8988T (cell line): ENCODE measurements at regions not wholly inside any gene's neighbourhood (a gene's known extent, or its start where the extent isn't known, plus 50 kb on each side); places are given as distances from the start of the nearest gene placed in this dataset.
"Not testable (repeated sequence)": the region's sequence is repeated elsewhere in the genome, so short reads cannot be mapped to it uniquely, and the experiment has no call there.

Experiments
- DNase-seq: peaks from one replicate; pipeline ENCODE4 v3.0.0; 2011

GRCh38 chr11:28963187-28963586 lies 855.0 kb downstream of the METTL15 start:
- no peak for DNase-seq

DNA sequence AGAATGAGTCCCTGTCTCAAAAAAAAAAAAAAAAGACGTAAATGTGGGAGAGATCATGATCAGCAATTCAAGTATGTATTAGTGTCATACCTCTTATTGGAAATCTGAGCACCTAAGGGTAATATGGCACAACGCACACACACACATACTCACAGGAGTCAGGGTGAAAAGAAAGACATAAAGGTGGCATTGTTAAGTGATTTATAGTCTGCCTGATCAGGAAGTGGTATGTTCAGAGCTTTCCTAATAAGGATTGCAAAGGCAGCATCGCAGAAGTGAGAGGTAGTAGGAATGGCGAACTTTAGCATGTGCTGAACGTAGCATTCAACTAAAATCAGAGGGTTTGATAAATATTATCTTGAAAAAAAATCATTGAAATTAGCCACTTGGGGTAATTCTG lies 854.3 kb downstream of the METTL15 start:
- DNase-seq, result no peak

GRCh38 chr11:28961726-28962125 lies 853.5 kb downstream of the METTL15 start:
- no peak for DNase-seq

GRCh38 chr11:28956446-28956845 lies 848.3 kb downstream of the METTL15 start:
- DNase-seq, result no peak

GRCh38 chr11:28951191-28951590 lies 843.0 kb downstream of the METTL15 start:
- no peak for DNase-seq

DNA sequence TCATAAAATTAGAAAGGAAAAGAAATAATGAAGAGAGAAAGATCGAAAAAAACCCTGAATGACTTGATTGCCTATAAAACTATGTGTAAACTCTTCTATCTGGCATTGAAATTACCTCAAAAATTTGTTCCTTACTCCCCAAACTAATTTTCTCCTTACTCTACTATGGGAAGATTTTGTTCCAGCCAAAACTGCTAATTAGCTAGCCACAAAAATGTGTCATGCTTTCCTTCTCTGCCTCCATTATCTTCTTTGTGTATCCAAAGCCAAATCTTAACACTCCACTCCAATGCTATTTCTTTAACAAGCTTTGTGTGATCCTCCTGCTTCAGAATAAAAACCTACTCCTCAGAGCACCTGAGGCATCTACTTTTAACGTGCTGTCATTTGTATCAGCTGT lies 831.2 kb downstream of the METTL15 start:
- DNase-seq, result no peak

GRCh38 chr11:28938091-28938490 lies 829.9 kb downstream of the METTL15 start:
- no peak for DNase-seq

GRCh38 chr11:28932940-28933339 lies 824.8 kb downstream of the METTL15 start:
- DNase-seq, result no peak

DNA sequence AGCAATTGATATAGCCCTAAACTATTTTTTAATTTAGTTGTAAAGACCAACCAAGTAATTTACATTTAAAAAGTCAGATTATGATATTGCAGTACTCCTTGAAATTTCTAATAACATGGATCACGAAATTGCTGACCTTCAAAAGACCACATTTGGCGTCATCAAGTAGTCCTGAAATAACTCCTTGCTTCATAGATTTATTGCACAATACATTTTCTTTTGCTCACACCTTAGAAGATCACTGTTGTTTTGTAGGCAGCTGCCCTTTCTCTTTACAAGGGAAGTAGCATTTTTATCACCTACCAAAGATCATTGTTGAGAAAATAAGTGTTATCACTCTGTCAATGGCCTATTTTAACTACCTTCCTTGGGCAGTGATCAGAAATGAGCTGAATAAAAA lies 815.8 kb downstream of the METTL15 start:
- DNase-seq, result no peak

GRCh38 chr11:28922386-28922981 lies 814.3 kb downstream of the METTL15 start:
- DNase-seq, result no peak

- no peak for DNase-seq
These were observed 811.0 kb downstream of the METTL15 start for GRCh38 chr11:28919194-28919593.

GRCh38 chr11:28913883-28914282 lies 805.7 kb downstream of the METTL15 start:
- no peak for DNase-seq

DNA sequence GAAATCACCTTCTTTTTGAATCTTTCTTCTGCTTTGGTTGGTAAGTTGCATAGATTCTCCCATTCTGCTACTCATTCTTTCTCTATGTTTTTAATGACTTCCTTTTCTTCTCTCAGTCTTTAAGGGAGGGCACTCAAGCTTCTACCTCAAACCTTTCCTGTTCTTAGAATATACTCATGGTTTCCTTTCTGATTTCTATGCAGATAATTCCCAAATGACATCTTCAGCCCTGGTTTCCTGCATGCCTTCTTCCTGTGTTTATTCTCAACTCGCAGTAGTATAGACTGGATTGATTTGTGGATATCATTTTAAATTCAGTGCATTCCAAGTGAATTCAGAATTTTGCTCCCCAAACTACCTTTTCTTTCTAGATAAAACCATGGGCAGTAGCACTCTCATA lies 803.6 kb downstream of the METTL15 start:
- DNase-seq, result no peak

DNA sequence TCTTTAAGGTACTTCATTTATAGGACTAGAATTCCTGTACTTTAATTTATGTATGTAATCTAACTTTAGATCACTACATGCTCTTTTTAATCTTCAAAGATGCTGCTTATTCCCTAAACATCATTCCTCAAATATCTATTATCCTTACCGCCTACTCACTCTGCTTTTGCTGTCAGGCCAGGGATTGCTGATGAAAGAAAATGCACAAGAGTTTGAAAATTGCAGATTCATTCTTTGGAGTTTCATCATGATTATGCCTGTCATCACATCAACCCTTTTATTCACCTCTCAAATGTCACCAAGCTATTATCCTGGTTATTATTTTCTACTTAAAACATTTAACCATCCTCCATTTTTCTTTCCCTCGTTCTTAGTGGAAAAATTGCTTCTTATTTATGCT lies 802.7 kb downstream of the METTL15 start:
- no peak for DNase-seq

DNA sequence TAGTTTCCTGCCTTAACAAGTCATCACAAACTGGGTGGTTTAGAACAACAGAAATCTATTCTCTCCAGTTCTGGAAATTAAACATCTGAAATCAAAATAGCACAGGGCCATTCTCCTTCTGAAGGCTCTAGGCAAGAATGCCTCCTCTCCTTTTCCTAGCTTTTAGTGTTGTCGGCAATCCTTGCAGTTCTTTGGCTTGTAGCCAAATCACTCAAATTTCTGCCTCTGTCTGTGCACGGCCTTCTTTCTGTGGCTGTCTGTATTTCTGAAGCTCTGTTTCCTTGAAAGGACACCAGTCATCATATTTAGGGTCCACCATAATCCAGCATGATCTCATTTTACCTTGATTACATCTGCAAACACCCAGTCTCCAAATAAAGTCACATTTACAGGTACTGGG lies 795.5 kb downstream of the METTL15 start:
- DNase-seq, result no peak

DNA sequence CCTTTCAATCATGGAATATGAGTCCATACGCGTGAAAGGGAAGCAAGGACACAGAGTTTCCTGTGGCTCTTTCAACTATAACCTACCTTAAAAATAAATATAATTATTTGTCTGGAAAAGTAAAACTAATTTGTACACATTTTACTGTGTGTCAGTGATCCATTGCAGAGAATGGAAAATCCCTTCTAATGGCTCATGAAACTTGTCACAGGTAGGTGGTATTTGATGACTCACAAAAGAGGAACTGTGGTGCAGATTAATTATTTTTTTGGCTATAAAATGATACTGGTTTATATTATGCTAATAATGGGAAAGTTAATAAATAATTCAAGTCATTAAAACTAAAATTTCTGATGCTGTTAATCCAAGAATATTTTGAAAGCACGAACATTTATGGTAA lies 792.2 kb downstream of the METTL15 start:
- no peak for DNase-seq

GRCh38 chr11:28899706-28900105 lies 791.5 kb downstream of the METTL15 start:
- no peak for DNase-seq

DNA sequence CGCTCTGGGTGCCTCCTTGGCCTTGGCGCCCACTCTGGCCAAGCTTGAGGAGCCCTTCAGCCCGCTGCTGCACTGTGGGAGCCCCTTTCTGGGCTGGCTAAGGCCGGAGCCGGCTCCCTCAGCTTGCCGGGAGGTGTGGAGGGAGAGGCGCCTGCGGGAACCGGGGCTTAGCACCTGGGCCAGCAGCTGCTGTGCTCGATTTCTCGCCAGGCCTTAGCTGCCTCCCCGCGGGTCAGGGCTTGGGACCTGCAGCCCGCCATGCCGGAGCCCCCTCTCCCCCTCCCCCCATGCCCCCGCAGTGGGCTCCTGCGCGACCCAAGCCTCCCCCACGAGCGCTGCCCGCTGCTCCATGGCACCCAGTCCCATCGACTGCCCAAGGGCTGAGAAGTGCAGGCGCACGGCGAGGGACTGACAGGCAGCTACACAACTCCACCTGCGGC lies 782.4 kb downstream of the METTL15 start:
- not testable (repeated sequence) for DNase-seq

DNA sequence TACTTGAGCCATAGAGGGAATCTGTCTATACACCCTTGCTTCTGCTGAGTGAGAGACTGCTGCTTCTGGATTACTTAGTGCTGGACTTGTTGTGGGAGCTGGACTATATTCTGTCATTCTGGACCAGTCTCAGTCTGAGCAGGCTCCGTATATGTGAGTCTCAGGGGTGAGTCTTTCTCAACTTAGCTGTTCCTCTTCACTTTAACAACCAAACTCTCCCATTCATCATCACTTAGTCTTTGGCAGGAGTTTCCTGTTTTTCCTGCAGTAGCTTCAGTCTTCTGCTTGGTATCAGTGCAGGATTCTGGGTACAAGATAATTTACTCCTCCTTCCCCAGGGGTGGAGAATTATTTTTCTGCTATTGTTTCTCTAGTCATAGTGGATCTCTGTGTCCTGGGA lies 779.5 kb downstream of the METTL15 start:
- no peak for DNase-seq

- no peak for DNase-seq
These were observed 771.7 kb downstream of the METTL15 start for GRCh38 chr11:28879869-28880268.

DNA sequence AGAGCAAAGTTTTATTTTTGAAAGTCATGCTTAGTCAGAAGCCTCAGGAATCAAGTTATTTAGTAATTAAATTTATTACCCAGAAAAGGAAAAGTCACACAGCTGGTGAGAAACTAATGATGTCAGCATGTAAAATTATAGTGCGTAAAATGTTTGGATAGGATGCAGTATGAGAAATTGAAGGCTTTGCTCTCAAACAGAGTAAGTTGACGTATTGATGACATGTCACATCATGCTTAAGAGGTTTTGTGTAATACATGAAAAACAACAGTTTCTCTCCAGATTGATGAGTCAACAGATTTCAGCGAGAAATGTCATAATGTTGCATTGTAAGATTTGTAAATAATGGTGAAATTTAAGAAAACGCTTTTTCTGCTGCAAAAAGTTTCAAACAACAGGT lies 769.8 kb downstream of the METTL15 start:
- no peak for DNase-seq

GRCh38 chr11:28877340-28877739 lies 769.2 kb downstream of the METTL15 start:
- DNase-seq, result no peak

GRCh38 chr11:28874706-28875105 lies 766.5 kb downstream of the METTL15 start:
- no peak for DNase-seq

- DNase-seq, result no peak
These were observed 762.9 kb downstream of the METTL15 start for GRCh38 chr11:28871090-28871489.

DNA sequence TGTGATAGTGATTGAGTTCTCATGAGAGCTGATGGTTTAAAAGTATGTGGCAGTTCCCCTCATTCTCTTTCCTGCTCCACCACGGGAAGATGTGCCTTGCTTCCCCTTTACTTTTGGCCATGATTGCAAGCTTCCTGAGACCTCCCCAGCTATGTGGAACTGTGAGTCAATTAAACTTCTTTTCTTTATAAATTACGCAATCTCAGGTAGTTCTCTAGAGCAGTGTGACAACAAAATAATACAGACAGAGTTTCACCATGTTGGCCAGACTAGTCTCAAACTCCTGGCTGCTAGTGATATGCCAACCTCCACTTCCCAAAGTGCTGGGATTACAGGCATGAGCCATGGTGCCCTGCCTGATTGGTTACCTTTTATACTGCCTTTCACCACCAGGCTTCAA lies 755.2 kb downstream of the METTL15 start:
- DNase-seq, result no peak

GRCh38 chr11:28860893-28861292 lies 752.7 kb downstream of the METTL15 start:
- DNase-seq, result no peak
